ENCODE measurements at regions not wholly inside any gene's neighbourhood (a gene's known extent, or its start where the extent isn't known, plus 50 kb on each side); places are given as distances from the start of the nearest gene placed in this dataset.
"Not testable (repeated sequence)": the region's sequence is repeated elsewhere in the genome, so short reads cannot be mapped to it uniquely, and the experiment has no call there.

- no peak for DNase-seq (ENCODE audit: low read depth)
- Histone ChIP-seq H3K36me3 (ENCODE audit: control insufficient read depth, insufficient read depth, low read length) (no peaks in the 10 kb centered on the region), H3K4me3 (ENCODE audit: low read depth, low read length) (no peak overlapping the region), H3K27me3 (ENCODE audit: control insufficient read depth, insufficient read depth, low read length) (no peaks in the 10 kb centered on the region)
- no peak for TF ChIP-seq CTCF (IDR thresholded peaks at IDR 0.05; ENCODE audit: insufficient read depth, low read length, poor library complexity, severe bottlenecking)
Observed at GRCh38 chr2:143840194-143840593, 679.7 kb downstream of the ZEB2 start.

- Histone ChIP-seq H3K36me3 (ENCODE audit: control insufficient read depth, insufficient read depth, low read length) (no peaks in the 10 kb centered on the region), H3K4me3 (ENCODE audit: low read depth, low read length) (no peak overlapping the region), H3K27me3 (ENCODE audit: control insufficient read depth, insufficient read depth, low read length) (no peaks in the 10 kb centered on the region)
- TF ChIP-seq CTCF (IDR thresholded peaks at IDR 0.05; ENCODE audit: insufficient read depth, low read length, poor library complexity, severe bottlenecking), result no peak
- no peak for DNase-seq (ENCODE audit: low read depth)
Observed at GRCh38 chr2:143839456-143839855, 680.5 kb downstream of the ZEB2 start.

- H3K27me3 ChIP-seq (ENCODE audit: control insufficient read depth, insufficient read depth, low read length); H3K36me3 ChIP-seq (ENCODE audit: control insufficient read depth, insufficient read depth, low read length); H3K4me3 ChIP-seq (ENCODE audit: low read depth, low read length); DNase-seq (ENCODE audit: low read depth): not testable (repeated sequence)
Observed at GRCh38 chr2:143837055-143837454, 682.9 kb downstream of the ZEB2 start.

- H3K4me3 ChIP-seq (ENCODE audit: low read depth, low read length), result no peak overlapping the region
- no peaks in the 10 kb centered on the region for H3K36me3 ChIP-seq (ENCODE audit: control insufficient read depth, insufficient read depth, low read length)
- TF ChIP-seq CTCF (IDR thresholded peaks at IDR 0.05; ENCODE audit: insufficient read depth, low read length, poor library complexity, severe bottlenecking), result no peak
- no peaks in the 10 kb centered on the region for H3K27me3 ChIP-seq (ENCODE audit: control insufficient read depth, insufficient read depth, low read length)
- DNase-seq (ENCODE audit: low read depth), result no peak
Observed at GRCh38 chr2:143835481-143835880, 684.4 kb downstream of the ZEB2 start.

- TF ChIP-seq CTCF (IDR thresholded peaks at IDR 0.05; ENCODE audit: insufficient read depth, low read length, poor library complexity, severe bottlenecking), result no peak
- no peak for DNase-seq (ENCODE audit: low read depth)
- H3K4me3 ChIP-seq (ENCODE audit: low read depth, low read length), result no peak overlapping the region
- H3K27me3 ChIP-seq (ENCODE audit: control insufficient read depth, insufficient read depth, low read length), result no peaks in the 10 kb centered on the region
- H3K36me3 ChIP-seq (ENCODE audit: control insufficient read depth, insufficient read depth, low read length), result no peaks in the 10 kb centered on the region
Observed at GRCh38 chr2:143833015-143833660, 686.8 kb downstream of the ZEB2 start.

GRCh38 chr2:143830476-143830875 is 689.4 kb downstream of the ZEB2 start:
- Histone ChIP-seq H3K27me3 (ENCODE audit: control insufficient read depth, insufficient read depth, low read length) (no peaks in the 10 kb centered on the region), H3K36me3 (ENCODE audit: control insufficient read depth, insufficient read depth, low read length) (no peaks in the 10 kb centered on the region), H3K4me3 (ENCODE audit: low read depth, low read length) (no peak overlapping the region)
- TF ChIP-seq CTCF (IDR thresholded peaks at IDR 0.05; ENCODE audit: insufficient read depth, low read length, poor library complexity, severe bottlenecking), result no peak
- no peak for DNase-seq (ENCODE audit: low read depth)
